ENCODE measurements at regions not wholly inside any gene's neighbourhood (a gene's known extent, or its start where the extent isn't known, plus 50 kb on each side); places are given as distances from the start of the nearest gene placed in this dataset.

GRCh38 chr5:161176221-161176620 lies 324.2 kb upstream of the ATP10B start:
- no peak overlapping the region for H3K4me3 ChIP-seq (ENCODE audit: low read depth in 1 of 2, low read length in 2 of 2)
- no peaks in the 10 kb centered on the region for H3K27me3 ChIP-seq (ENCODE audit: control insufficient read depth in 1 of 2, insufficient read depth in 2 of 2, low read length in 2 of 2)
- no peak overlapping the region for H3K9ac ChIP-seq (ENCODE audit: low read depth in 1 of 2, low read length in 2 of 2)
- H3K36me3 ChIP-seq (ENCODE audit: control insufficient read depth in 1 of 2, insufficient read depth in 2 of 2, low read length in 2 of 2), result no peaks in the 10 kb centered on the region
- no peaks in the 10 kb centered on the region for H3K4me1 ChIP-seq (ENCODE audit: control insufficient read depth in 1 of 2, insufficient read depth in 2 of 2, low read length in 2 of 2)
- H3K9me3 ChIP-seq (ENCODE audit: control insufficient read depth in 1 of 2, low read length in 2 of 2), result no peaks in the 10 kb centered on the region
- H3K27ac ChIP-seq (ENCODE audit: low read depth, low read length), result no peak overlapping the region

GRCh38 chr5:161169776-161170175 lies 317.8 kb upstream of the ATP10B start:
- Histone ChIP-seq H3K36me3 (ENCODE audit: control insufficient read depth in 1 of 2, insufficient read depth in 2 of 2, low read length in 2 of 2) (no peaks in the 10 kb centered on the region), H3K4me3 (ENCODE audit: low read depth in 1 of 2, low read length in 2 of 2) (no peak overlapping the region), H3K9ac (ENCODE audit: low read depth in 1 of 2, low read length in 2 of 2) (no peak overlapping the region), H3K27me3 (ENCODE audit: control insufficient read depth in 1 of 2, insufficient read depth in 2 of 2, low read length in 2 of 2) (no peaks in the 10 kb centered on the region), H3K4me1 (ENCODE audit: control insufficient read depth in 1 of 2, insufficient read depth in 2 of 2, low read length in 2 of 2) (no peaks in the 10 kb centered on the region), H3K9me3 (ENCODE audit: control insufficient read depth in 1 of 2, low read length in 2 of 2) (no peaks in the 10 kb centered on the region), H3K27ac (ENCODE audit: low read depth, low read length) (no peak overlapping the region)

DNA sequence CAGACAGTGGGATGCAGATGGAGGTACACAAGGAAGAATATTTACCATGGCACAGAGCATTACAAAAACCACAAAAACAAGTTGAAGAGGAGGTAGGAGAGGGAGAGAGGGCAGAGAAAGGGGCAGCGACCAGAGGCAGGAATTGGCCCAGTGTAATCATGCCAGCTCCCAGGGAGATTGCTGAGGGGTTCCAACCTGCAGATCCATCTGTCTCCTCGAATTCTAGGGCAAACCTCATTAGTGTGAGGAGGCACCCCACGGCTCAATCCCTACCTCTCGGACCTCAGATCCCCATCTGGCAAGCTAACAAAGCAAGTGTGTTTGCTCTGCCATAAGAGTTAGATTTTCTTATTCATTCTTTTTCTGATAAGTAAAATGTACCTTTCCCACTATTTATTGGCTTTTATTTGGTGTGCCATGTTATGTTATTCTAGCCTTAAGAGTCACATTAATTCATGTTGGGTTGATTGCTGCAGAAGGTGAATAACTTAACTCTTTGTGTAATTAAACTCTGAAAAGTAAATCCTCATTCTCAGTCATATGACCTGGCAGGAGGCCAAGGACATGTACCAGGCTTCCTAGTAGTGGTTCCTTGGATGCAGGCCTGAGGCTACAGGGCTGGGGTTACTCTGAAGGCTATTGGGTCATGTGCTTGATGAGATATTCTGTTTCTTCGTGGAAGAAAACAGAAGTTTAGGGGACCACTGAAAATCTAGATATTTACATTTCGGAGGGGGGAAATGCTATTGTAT lies 315.2 kb upstream of the ATP10B start:
- H3K27ac ChIP-seq (ENCODE audit: low read depth, low read length), result no peak overlapping the region
- H3K4me3 ChIP-seq (ENCODE audit: low read depth in 1 of 2, low read length in 2 of 2), result no peak overlapping the region
- no peaks in the 10 kb centered on the region for H3K4me1 ChIP-seq (ENCODE audit: control insufficient read depth in 1 of 2, insufficient read depth in 2 of 2, low read length in 2 of 2)
- no peaks in the 10 kb centered on the region for H3K27me3 ChIP-seq (ENCODE audit: control insufficient read depth in 1 of 2, insufficient read depth in 2 of 2, low read length in 2 of 2)
- no peak overlapping the region for H3K9ac ChIP-seq (ENCODE audit: low read depth in 1 of 2, low read length in 2 of 2)
- H3K9me3 ChIP-seq (ENCODE audit: control insufficient read depth in 1 of 2, low read length in 2 of 2), result no peaks in the 10 kb centered on the region
- H3K36me3 ChIP-seq (ENCODE audit: control insufficient read depth in 1 of 2, insufficient read depth in 2 of 2, low read length in 2 of 2), result no peaks in the 10 kb centered on the region

DNA sequence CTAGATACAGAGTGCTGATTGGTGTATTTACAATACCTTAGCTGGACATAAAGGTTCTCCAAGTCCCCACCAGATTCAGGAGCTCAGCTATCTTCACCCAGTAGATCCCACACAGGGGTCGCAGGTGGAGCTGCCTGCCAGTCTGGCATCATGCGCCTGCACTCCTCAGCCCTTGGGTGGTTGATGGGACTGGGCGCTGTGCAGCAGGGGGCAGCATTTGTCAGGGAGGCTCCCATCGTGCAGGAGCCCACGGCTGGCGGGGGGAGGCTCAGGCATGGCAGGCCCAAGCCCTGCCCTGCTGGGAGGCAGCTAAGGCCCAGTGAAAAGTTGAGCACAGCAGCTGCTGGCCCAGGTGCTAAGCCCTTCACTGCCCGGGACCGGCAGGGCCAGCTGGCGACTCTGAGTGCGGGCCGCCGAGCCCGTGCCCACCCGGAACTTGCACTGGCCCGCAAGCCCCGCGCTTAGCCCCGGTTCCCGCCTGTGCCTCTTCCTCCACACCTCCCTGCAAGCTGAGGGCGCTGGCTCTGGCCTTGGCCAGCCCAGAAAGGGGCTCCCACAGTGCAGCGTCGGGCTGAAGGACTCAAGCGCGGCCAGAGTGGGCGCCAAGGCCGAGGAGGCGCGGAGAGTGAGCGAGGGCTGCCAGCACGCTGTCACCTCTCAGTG lies 314.1 kb upstream of the ATP10B start:
- Histone ChIP-seq H3K27me3 (ENCODE audit: control insufficient read depth in 1 of 2, insufficient read depth in 2 of 2, low read length in 2 of 2) (no peaks in the 10 kb centered on the region), H3K27ac (ENCODE audit: low read depth, low read length) (no peak overlapping the region), H3K4me3 (ENCODE audit: low read depth in 1 of 2, low read length in 2 of 2) (no peak overlapping the region), H3K9ac (ENCODE audit: low read depth in 1 of 2, low read length in 2 of 2) (no peak overlapping the region), H3K9me3 (ENCODE audit: control insufficient read depth in 1 of 2, low read length in 2 of 2) (no peaks in the 10 kb centered on the region), H3K36me3 (ENCODE audit: control insufficient read depth in 1 of 2, insufficient read depth in 2 of 2, low read length in 2 of 2) (no peaks in the 10 kb centered on the region), H3K4me1 (ENCODE audit: control insufficient read depth in 1 of 2, insufficient read depth in 2 of 2, low read length in 2 of 2) (no peaks in the 10 kb centered on the region)

- H3K4me1 ChIP-seq (ENCODE audit: control insufficient read depth in 1 of 2, insufficient read depth in 2 of 2, low read length in 2 of 2), result no peaks in the 10 kb centered on the region
- no peaks in the 10 kb centered on the region for H3K27me3 ChIP-seq (ENCODE audit: control insufficient read depth in 1 of 2, insufficient read depth in 2 of 2, low read length in 2 of 2)
- H3K9ac ChIP-seq (ENCODE audit: low read depth in 1 of 2, low read length in 2 of 2), result no peak overlapping the region
- no peaks in the 10 kb centered on the region for H3K9me3 ChIP-seq (ENCODE audit: control insufficient read depth in 1 of 2, low read length in 2 of 2)
- no peak overlapping the region for H3K27ac ChIP-seq (ENCODE audit: low read depth, low read length)
- no peak overlapping the region for H3K4me3 ChIP-seq (ENCODE audit: low read depth in 1 of 2, low read length in 2 of 2)
- no peaks in the 10 kb centered on the region for H3K36me3 ChIP-seq (ENCODE audit: control insufficient read depth in 1 of 2, insufficient read depth in 2 of 2, low read length in 2 of 2)
These were observed 305.9 kb upstream of the ATP10B start for GRCh38 chr5:161157925-161158324.

GRCh38 chr5:161155451-161155850 lies 303.4 kb upstream of the ATP10B start:
- Histone ChIP-seq H3K27ac (ENCODE audit: low read depth, low read length) (no peak overlapping the region), H3K4me1 (ENCODE audit: control insufficient read depth in 1 of 2, insufficient read depth in 2 of 2, low read length in 2 of 2) (no peaks in the 10 kb centered on the region), H3K9me3 (ENCODE audit: control insufficient read depth in 1 of 2, low read length in 2 of 2) (no peaks in the 10 kb centered on the region), H3K4me3 (ENCODE audit: low read depth in 1 of 2, low read length in 2 of 2) (no peak overlapping the region), H3K36me3 (ENCODE audit: control insufficient read depth in 1 of 2, insufficient read depth in 2 of 2, low read length in 2 of 2) (no peaks in the 10 kb centered on the region), H3K27me3 (ENCODE audit: control insufficient read depth in 1 of 2, insufficient read depth in 2 of 2, low read length in 2 of 2) (no peaks in the 10 kb centered on the region), H3K9ac (ENCODE audit: low read depth in 1 of 2, low read length in 2 of 2) (no peak overlapping the region)

- H3K4me1 ChIP-seq (ENCODE audit: control insufficient read depth in 1 of 2, insufficient read depth in 2 of 2, low read length in 2 of 2), result no peaks in the 10 kb centered on the region
- no peak overlapping the region for H3K9ac ChIP-seq (ENCODE audit: low read depth in 1 of 2, low read length in 2 of 2)
- no peaks in the 10 kb centered on the region for H3K36me3 ChIP-seq (ENCODE audit: control insufficient read depth in 1 of 2, insufficient read depth in 2 of 2, low read length in 2 of 2)
These were observed 300.5 kb upstream of the ATP10B start for GRCh38 chr5:161152415-161152940.

GRCh38 chr5:161150441-161150988 lies 298.5 kb upstream of the ATP10B start:
- H3K27ac ChIP-seq (ENCODE audit: low read depth, low read length), result no peak overlapping the region
- no peaks in the 10 kb centered on the region for H3K9me3 ChIP-seq (ENCODE audit: control insufficient read depth in 1 of 2, low read length in 2 of 2)
- H3K4me1 ChIP-seq (ENCODE audit: control insufficient read depth in 1 of 2, insufficient read depth in 2 of 2, low read length in 2 of 2), result no peaks in the 10 kb centered on the region
- H3K9ac ChIP-seq (ENCODE audit: low read depth in 1 of 2, low read length in 2 of 2), result no peak overlapping the region
- no peaks in the 10 kb centered on the region for H3K36me3 ChIP-seq (ENCODE audit: control insufficient read depth in 1 of 2, insufficient read depth in 2 of 2, low read length in 2 of 2)
- no peak overlapping the region for H3K4me3 ChIP-seq (ENCODE audit: low read depth in 1 of 2, low read length in 2 of 2)
- no peaks in the 10 kb centered on the region for H3K27me3 ChIP-seq (ENCODE audit: control insufficient read depth in 1 of 2, insufficient read depth in 2 of 2, low read length in 2 of 2)

More at GRCh38 chr5:161152415-161152940, 300.5 kb upstream of the ATP10B start:
- H3K27ac ChIP-seq (ENCODE audit: low read depth, low read length), result no peak overlapping the region
- H3K9me3 ChIP-seq (ENCODE audit: control insufficient read depth in 1 of 2, low read length in 2 of 2), result no peaks in the 10 kb centered on the region
- no peaks in the 10 kb centered on the region for H3K27me3 ChIP-seq (ENCODE audit: control insufficient read depth in 1 of 2, insufficient read depth in 2 of 2, low read length in 2 of 2)
- no peak overlapping the region for H3K4me3 ChIP-seq (ENCODE audit: low read depth in 1 of 2, low read length in 2 of 2)

DNA sequence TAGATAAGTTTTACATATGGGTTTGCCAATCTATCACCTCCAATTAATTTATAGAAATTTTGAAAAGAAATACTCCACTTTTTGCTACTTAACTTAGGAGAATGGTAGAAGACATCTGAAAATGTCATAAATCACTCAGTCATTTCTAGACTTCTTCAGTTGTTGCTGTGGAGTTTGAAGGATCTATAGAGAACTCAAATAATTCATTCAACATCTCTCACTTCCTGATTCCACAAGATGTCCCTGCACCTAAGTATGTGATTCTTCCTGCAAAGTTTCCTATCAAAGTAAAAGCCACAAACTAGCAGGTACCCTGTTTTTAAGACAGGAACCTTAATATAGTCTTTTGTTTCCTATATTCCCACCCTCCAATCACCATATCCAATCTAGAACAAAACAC lies 297.1 kb upstream of the ATP10B start:
- Histone ChIP-seq H3K4me3 (ENCODE audit: low read depth in 1 of 2, low read length in 2 of 2) (no peak overlapping the region), H3K36me3 (ENCODE audit: control insufficient read depth in 1 of 2, insufficient read depth in 2 of 2, low read length in 2 of 2) (no peaks in the 10 kb centered on the region), H3K9me3 (ENCODE audit: control insufficient read depth in 1 of 2, low read length in 2 of 2) (no peaks in the 10 kb centered on the region), H3K4me1 (ENCODE audit: control insufficient read depth in 1 of 2, insufficient read depth in 2 of 2, low read length in 2 of 2) (no peaks in the 10 kb centered on the region), H3K27ac (ENCODE audit: low read depth, low read length) (no peak overlapping the region), H3K27me3 (ENCODE audit: control insufficient read depth in 1 of 2, insufficient read depth in 2 of 2, low read length in 2 of 2) (no peaks in the 10 kb centered on the region), H3K9ac (ENCODE audit: low read depth in 1 of 2, low read length in 2 of 2) (no peak overlapping the region)

GRCh38 chr5:161138751-161139455 lies 286.9 kb upstream of the ATP10B start:
- H3K9ac ChIP-seq (ENCODE audit: low read depth in 1 of 2, low read length in 2 of 2), result no peak overlapping the region
- H3K27me3 ChIP-seq (ENCODE audit: control insufficient read depth in 1 of 2, insufficient read depth in 2 of 2, low read length in 2 of 2), result no peaks in the 10 kb centered on the region
- H3K36me3 ChIP-seq (ENCODE audit: control insufficient read depth in 1 of 2, insufficient read depth in 2 of 2, low read length in 2 of 2), result no peaks in the 10 kb centered on the region
- H3K9me3 ChIP-seq (ENCODE audit: control insufficient read depth in 1 of 2, low read length in 2 of 2), result peaks cover 0 to 1% of the 10 kb centered on the region in 2 donors
- H3K27ac ChIP-seq (ENCODE audit: low read depth, low read length), result no peak overlapping the region
- H3K4me1 ChIP-seq (ENCODE audit: control insufficient read depth in 1 of 2, insufficient read depth in 2 of 2, low read length in 2 of 2), result no peaks in the 10 kb centered on the region
- H3K4me3 ChIP-seq (ENCODE audit: low read depth in 1 of 2, low read length in 2 of 2), result no peak overlapping the region
